CD4-positive, alpha-beta T cell treated with Interleukin-21 for 1 hour (primary cell): ENCODE measurements at regions not wholly inside any gene's neighbourhood (a gene's known extent, or its start where the extent isn't known, plus 50 kb on each side); places are given as distances from the start of the nearest gene placed in this dataset.
A peak's percentile ranks its signal among the peaks of the same experiment; 100 is the strongest.
"Not testable (repeated sequence)": the region's sequence is repeated elsewhere in the genome, so short reads cannot be mapped to it uniquely, and the experiment has no call there.

ENCODE experiments used
- DNase-seq: peaks from one replicate; pipeline ENCODE4 v3.0.0-alpha.2; 2020

DNA sequence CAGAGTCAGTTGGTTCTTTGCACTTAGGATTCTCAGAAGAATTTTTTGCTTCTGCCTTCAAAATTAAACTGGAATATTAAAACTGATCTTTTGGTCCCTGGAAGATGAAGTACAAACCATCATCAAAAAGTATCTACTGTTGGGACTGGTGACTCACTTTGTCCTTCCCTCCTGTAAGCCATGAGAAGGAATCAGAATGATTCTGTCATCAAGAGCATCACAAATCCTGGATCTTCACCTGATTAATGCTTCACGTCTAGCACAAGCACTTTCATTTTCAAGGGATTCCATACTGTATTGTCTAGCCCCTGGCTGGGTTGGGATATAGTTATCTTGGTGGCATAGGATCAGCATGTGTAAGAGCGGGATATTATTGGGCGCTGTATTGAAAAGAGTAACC is 69.3 kb upstream of the CYP1B1 start:
- no peak for DNase-seq

DNA sequence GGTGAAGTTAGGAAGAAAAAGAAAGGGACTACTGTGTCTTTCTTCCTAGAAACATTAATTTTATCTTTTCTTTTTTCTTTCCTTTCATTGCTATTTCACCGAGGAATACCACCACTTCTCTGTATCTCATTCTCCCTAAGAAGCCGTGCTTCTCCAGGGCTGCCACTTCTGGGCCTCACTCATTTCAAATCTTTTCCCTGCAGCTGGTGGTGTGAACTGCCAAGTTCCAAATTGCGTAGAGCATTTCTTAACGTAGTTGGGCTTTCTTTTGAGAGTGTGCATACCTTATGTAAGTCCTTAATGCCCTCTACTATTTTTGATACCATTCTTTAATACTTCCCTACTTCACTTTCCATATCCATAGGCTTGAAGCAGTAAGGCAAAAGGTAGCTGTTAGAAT is 66.7 kb upstream of the CYP1B1 start:
- no peak for DNase-seq

DNA sequence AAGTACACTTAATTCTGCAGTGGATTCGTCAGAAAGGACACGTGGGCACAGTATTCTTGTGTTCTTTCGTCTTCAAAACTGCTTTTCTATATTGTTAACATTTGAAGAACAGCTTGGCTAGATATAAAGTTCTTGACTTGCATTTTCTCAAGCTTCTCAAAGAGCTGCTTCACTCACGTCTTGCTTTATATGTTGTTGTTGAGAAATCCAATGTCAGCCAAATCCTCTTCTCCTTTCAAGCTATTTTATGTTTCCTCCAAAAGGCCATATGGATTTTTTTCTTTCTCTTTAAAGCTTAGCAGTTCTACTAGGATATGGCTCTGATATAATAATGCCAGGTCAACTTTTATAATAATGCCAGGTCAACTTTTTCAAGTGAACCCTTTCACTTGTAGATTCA is 65.5 kb upstream of the CYP1B1 start:
- no peak for DNase-seq

DNA sequence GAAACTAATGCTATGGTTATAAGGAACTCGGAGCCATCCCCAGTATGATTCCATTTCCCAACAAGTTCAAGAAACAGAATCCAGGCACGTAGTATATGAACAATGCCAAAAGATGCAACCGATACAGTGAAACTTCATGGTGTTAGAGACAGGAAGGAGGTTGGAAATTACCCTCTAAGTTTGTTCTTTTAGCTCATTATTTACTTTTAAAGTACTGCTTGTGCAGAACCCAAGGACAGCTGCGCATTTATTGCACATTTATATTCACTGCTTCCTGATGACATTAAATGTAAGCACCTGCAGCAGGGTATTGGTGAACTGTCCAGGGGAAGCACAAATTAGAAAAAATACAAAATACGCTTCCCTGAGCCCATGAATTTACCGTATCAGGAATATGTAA is 63.0 kb upstream of the CYP1B1 start:
- no peak for DNase-seq

DNA sequence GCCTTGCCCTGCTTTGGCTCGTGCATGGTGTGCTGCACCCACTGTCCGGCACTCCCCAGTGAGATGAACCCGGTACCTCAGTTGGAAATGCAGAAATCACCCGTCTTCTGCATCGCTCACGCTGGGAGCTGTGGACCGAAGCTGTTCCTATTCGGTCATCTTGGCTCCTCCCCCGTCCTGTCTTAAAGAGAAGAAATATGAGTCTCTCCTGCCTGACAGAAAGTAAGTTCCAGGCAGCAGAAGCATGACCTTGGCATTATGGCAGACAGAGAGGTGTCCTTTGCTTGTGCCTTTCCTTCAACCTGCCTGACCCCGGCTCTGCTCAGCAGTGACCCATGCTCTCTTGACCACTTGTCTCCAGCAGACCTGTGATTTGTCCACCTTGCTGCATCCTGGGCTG is 62.5 kb upstream of the CYP1B1 start:
- DNase-seq = no peak

DNA sequence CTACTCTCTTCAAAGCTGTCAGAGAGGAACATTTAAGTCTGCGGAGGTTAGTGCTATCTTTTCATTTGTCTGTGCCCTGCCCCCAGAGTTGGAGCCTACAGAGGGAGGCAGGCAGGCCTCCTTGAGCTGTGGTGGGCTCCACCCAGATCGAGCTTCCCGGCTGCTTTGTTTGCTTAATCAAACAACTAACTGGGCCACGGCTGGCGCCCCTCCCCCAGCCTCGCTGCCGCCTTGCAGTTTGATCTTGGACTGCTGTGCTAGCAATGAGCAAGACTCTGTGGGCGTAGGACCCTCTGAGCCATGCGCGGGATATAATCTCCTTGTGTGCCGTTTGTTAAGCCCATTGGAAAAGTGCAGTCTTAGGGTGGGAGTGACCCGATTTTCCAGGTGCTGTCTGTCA is 62.0 kb upstream of the CYP1B1 start:
- DNase-seq = not testable (repeated sequence)

DNA sequence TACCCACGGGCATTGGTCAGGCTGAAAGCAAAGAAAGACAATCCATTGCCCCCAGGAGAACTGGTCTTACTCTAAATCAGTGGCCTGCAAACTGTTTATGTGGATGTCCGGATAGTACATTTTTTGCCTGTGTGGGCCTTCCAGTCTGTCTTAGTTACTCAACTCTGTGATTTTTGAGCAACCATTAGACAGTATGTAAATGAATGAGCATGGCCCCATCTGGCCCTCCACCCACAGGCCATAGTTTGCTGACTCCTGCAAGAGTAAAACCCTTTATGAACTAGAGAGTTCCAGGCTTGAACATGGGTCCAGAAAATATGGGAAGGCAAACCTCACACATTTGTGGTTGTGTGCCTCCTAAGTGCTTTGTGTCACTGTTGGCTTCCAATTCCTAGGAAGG is 55.7 kb upstream of the CYP1B1 start:
- DNase-seq = no peak

DNA sequence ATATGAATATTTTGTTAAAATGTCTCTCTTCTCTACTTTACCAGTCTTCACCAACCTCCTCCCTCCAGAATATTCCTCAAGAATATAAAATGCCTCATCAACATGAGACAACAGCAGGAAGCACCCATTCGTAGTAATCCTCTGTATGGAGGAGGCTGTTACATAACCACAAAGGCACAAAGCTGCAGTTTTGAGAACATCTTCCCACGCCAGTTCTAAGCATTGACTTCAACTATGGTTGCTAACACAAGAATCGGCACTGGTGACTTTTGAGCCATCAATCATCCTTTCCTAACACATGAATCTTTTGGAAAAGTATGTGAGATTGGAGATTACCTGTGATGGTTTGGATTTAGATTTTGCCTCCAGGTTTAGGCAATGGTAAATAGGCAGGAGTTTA is 54.9 kb upstream of the CYP1B1 start:
- DNase-seq = no peak

DNA sequence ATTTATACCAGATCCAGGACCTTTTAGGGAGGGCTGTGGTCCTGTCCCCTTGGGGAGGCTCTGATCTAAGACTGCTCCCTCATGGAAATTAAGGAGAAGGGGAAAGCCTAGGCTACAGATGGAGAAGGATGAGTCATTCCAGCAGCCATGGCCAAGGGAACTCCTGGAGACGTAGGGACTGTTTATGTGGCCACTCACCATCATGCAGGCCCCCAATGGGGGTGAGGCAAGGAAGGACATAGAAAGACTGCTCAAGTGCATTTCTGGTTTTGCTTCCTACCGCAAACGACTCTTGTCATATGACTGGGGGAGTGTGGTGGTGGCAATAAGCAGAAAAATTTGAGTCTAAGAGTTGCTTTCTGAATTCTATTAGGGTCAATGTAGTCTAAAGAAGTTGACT is 54.0 kb upstream of the CYP1B1 start:
- DNase-seq = peak; percentile 1

DNA sequence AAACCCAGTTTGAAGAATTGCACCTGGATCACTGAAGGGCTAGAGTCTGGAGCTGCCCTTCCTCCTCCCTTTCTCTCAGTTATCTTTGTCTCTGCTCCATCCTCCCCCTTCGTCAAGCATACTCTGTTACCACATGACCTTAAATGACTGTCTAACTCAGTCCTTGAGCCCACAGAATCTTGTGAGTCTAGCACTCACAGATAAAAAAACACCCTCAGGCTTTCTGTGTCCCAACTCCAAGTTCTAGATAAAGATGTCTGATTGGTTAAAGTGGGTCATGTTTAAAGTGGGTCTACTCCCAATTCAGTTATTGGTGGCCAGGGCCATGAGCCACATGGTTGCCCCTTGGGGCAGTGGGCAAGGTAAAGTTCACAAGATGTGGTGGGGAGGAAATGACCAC is 53.5 kb upstream of the CYP1B1 start:
- DNase-seq = no peak

DNA sequence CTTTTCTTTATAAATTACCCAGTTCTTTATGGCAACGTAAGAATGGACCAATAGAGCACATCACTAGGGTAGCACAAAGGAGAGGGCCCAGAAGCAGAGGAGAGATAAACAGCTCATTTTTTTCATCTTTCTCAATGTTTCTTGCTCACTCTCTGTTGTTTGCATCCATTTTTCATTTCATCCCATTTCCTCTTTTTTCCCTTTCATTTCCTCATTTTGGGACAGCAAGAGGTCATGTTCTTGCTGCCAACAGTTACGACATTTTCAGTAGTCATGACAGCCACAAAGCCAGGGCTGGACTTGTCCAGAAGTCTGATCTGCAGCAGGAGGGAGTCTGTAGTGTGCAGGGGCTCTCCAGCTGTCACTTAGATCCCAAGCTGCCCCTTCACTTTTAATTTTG is 52.7 kb upstream of the CYP1B1 start:
- DNase-seq = peak; percentile 22

DNA sequence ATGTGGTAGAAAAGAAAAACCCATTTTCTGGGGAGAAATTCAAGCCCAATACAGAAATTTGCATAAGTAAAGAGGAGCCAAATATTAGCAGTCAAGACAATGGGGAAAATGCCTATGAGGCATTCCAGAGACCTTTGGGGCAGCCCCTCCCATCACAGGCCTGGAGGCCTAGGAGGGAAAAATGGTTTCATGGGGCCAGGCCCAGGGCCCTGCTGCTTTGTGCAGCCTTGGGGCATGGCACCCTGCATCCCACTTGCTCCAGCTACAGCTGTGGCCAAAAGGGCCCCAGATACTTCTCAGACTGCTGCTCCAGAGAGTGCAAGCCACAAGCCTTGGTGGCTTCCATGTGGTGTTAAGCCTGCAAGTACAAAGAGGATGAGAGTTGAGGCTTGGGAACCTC is 51.3 kb upstream of the CYP1B1 start:
- no peak for DNase-seq

DNA sequence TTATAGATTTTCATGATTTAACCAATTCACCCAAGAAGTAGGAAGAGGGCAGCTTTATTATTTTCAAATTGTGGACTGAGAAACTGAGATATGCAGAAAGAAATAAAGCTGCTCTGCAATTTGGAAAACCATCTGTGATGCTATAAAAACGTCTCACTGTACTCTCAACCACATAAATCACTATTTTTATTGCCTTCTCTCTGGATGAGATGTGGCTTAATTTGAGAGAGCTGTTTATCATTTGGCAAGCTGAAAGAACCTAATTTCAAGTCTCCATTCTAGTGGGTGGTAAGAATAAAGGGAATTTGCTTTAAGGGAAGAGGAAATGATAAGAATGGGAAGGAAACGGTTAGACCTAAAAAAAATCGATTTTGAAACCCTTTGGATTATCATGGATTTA is 49.9 kb upstream of the CYP1B1 start:
- no peak for DNase-seq
